Iris pigment epithelial cell (primary cell): ENCODE measurements at regions not wholly inside any gene's neighbourhood (a gene's known extent, or its start where the extent isn't known, plus 50 kb on each side); places are given as distances from the start of the nearest gene placed in this dataset.
A peak's percentile ranks its signal among the peaks of the same experiment; 100 is the strongest.
"Not testable (repeated sequence)": the region's sequence is repeated elsewhere in the genome, so short reads cannot be mapped to it uniquely, and the experiment has no call there.

ENCODE experiments used
- DNase-seq: peaks from one replicate; pipeline ENCODE4 v3.0.0-alpha.2; 2011; ENCODE audit warnings: low read depth

DNA sequence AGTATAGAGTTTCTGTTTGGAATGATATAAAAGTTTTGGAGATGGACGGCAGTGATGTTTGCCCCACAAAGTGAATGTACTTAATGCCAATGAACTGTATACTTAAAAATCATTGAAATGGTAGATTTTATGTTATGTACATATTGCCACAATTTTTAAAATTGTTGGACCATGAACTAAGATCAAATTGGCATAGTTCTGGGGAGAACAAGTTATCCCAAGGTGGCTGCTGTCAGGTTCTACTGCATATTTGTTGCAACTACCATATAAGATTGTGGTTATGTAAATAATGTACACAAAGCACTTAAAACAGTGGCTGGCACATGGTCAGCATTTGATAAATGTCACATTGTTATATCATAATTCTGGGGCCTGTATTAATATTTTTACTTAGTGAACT is 466.4 kb downstream of the SIPA1L2 start:
- DNase-seq: no peak

DNA sequence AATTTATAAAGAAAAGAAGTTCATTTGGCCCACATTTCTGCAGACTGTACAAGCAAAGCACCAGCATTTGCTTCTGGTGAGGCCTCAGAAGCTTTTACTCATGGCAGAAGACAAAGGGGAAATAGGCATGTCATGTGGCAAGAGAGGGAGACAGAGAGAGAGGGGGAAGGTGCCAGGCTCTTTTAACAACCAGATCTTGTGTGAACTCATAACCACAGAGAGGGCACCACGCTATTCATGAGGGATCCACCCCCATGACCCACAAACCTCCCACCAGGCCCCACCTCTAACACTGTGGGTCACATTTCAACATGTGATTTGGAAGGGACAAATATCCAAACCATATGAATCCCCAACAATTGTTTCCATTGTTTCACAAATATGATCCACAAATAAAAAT is 467.9 kb downstream of the SIPA1L2 start:
- DNase-seq: no peak

DNA sequence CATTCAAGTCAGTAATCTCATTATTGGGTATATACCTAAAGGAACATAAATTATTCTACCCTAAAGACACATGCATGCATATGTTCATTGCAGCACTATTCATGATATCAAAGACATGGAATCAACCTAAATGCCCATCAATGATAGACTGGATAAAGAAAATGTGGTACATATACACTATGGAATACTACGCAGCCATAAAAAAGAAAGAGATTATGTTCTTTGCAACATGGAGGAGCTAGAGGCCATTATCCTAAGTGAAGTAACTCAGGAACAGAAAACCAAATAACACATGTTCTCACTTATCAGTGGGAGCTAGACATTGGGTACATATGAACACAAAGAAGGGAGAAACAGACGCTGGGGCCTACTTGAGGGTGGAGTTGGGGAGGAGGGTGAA is 471.4 kb downstream of the SIPA1L2 start:
- not testable (repeated sequence) for DNase-seq

DNA sequence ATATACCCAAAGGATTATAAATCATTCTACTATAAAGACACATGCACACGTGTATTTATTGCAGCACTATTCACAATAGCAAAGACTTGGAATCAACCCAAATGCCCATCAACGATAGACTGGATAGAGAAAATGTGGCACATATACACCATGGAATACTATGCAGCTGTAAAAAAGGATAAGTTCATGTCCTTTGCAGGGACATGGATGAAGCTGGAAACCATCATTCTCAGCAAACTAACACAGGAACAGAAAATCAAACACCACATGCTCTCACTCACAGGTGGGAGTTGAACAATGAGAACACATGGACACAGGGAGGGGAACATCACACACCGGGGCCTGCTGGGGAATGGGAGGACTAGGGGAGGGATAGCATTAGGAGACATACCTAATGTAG is 473.9 kb downstream of the SIPA1L2 start:
- DNase-seq: not testable (repeated sequence)

DNA sequence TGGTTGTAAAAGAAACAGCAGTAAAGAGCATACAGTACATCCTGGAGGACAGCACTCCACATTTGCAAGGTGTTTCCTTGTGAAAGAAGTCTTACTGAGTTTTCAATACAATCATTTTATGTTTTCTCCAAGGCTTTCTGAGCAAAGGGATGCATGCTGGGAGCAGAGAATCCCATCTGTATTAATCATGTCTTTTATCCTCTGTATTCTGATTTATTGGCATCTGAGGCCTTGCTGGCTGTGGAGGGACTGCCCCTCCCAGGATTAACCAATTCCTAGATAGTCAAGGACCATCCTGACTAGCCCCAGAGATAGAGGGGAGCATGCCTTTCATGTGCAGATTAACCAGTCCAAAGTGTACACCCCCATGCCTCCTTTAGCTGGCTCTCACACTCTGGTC is 476.3 kb downstream of the SIPA1L2 start:
- no peak for DNase-seq

DNA sequence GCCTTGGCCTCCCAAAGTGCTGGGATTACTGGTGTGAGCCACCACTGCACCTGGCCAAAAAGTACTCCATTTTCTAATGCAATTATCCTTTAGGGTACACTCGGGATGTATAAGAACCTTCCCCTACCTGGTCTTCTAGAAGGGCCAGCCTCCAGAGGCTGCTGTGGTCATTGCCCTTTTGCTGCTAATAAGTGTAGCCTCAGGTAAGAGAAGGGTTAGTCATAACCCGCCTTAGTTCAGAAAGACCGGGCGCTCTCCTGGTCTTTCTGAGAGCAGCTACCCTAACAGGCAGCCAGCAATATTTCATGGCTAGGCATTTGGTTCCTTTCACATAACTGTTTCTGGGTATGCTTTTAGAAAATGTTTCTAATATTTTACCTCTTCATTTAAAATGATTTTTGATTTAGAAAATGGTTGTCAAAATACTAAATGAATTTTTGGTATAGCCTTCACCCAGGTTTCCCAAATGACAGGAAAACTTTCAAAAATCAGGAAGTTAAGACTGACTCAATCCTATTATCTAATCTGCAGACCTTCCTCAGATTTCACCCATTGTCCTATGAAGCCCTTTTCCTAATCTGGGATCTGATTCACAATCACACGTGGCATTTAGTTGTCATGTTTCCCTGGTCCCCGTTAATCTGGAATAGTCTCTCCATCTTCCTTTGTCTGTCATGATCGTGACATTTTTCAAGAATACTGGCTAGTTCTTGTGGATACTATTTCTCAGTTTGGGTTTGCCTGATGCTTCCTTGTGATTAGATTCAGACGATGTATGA is 479.0 kb downstream of the SIPA1L2 start:
- DNase-seq: no peak

DNA sequence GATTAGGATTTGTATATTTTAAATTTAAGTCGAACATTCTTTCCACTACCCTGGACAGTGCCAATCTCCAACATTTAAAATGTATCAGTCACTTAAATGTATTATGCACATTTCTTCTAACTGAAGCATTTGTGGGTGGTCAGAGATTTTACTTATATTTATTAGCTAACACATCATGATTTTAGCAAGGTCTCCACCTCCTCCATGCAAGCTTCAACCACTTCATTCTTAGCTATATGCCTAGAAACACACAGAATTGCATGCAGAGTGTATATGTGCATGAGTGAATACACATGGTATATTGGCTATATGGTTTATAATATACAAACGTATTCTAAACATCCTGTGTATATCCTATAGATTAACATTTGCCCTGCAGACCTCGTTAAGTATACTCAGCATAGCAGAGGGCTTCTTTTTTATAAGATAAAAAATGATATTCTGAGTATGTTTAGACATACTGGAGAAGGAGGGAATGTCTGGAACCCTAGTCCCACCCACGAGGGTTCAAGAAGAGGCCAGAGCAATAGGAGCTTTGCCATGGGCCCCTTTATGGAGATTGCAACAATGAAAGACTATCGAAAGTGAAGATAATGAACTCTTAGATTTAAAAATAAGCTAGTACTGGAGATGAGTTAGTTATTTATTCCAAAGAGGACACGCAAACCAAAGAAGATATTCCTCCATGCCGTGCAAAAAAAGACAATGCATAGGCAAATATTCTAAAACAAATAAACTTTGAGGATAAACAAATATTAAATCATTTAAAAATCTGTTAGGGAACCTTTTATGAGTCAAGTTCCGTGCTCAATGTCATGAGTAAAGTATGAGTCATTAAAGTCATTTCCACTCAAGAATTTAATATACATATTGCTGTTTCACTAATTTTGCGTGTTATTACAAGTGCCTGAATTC is 480.4 kb downstream of the SIPA1L2 start:
- peak; percentile 75 for DNase-seq

DNA sequence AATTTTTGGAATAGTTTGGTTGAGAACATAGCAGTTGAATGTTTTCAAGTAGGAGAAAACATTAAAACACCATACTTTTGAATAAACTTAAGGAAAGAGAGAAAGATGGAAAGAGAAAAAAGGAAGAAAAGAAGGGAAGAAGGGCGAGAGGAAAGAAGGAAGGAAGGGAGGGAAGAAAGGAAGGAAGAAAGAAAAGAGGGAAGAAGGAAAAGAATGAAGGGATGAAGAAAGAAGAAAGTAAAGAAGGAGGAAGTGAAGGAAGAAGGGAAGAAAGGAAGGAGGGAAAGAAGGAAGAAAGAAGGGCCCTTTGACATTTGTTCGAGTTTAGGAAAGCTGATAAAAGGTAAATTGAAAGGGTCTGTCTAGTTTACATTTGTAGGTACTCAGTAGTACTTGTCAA is 482.7 kb downstream of the SIPA1L2 start:
- no peak for DNase-seq

DNA sequence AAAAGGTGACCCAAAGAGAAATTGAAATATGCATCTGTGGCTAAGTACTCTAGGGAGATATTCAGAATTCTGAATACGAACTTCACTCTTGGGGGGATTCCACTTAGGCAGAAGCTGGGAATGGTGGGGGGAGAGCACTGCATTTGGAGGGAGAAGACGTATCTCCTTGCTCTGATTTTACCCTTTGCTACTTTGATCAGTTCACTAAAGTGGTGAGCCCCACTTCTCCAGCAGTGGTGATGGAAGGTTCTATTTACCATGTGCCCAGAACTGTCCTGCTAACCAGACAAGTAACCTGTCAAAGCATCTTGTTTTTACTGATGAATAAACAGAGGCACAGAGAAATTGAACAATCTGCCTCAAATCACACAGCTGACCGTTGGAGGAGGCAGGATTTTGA is 483.4 kb downstream of the SIPA1L2 start:
- no peak for DNase-seq

DNA sequence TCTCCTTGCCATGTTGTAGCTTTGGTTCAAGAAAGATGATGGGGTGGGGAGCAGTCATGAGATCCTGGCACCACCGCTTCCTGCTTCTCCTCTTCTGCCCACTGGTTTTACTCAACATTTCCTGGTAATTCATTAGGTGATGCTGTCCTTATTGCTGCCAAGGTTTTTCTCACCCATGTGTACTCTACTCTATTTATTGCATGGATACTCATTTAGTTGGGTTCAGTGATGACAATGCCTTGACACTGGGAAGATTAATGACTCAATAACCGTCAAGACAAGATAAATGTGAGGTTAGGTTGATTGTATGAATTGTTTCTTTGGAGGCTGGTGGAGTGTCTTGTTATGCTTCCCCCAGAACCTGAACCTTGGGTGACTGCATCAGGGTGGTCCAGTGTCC is 484.2 kb downstream of the SIPA1L2 start:
- DNase-seq: no peak

DNA sequence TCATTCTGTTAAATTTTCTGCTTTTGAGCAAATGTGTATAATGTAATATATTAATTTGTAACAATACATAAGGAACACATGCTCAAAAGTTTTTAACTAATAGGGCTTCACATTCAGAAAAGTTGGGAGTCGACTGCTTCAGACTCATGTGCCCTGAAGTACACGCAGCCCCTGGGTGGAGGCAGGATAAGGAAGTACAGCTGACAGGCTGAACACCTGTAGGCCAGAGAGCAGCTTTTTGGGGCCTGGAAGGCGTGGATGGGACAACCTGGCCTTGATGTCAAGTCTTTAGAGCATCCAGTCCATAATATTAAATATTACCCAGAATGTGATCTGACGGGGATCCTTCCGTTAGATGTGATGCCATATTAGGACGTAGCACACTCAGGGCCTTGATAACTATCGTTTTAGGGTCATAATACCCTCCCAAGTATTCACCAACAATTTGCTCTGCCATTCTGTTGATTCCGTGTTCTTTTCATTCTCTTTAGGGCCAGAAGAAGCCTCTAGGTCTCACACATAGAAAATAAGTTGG is 485.2 kb downstream of the SIPA1L2 start:
- DNase-seq: no peak

DNA sequence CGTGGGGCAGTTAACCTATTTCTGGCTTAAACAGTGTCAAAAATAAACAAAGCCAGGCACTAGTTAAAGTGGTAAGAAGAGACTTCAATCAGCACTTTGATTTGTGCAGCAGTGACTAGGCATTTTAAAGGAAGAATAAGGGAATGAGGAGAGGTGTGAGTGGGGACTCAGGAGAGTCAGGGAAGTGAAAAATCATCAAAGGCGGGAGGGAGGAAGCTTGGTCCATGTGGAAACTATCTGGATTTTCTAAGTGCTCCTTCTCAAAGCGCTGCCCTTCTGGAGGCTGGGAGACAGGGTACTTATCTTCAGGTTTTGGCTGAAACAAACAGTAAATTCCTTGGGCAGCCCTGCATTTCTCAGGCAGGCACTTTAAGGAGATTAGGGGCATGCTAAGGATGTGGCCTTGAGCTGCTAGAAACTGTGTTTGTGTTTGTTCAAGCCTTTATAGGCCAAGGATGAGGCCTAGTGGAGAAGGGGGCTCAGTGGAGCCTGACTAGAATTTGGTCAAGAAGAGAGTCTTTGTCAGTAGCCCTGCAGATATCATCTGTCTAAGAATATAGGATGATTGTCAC is 486.5 kb downstream of the SIPA1L2 start:
- no peak for DNase-seq

DNA sequence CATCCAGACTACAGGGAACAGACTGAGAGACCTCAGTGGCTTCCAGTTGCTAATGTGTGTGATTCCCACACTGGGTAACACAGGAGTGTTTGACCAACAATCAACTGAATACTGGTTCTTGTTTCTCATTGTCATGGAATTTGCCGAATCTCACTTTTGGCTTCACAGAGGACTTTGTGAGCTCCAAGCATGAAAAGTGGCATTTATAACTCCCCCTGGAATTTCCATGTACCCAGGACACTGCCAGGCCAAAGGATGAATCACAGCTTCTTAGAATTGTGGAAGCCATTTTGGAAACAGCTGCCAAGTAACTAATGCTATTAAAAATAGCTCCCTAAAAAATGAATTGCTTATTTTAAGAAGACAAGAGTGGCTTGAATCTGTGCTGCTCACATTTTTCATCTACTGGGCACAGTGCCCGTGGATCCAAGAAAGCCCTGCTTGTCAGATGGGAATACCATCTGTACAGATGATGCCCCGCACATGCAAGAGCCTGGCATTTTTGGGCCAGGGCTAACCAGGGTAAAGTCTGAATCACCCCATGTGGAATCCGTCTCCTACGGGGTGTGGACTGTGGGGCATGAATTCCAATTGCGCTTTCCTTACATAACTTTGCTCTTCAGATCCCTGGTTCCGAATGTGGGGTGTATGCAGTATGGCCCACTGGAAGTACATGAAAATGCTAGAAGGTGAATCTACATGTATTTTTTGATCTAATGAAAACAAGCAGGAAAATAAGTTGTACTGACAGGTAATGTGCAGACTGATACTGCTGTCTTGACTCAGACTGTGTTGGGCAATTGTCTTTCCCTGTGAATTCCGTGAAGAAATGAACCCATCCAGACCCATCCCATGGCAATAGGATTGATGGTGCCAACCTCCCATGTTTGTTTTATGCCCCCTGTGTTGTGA is 487.3 kb downstream of the SIPA1L2 start:
- peak; percentile 80 for DNase-seq

DNA sequence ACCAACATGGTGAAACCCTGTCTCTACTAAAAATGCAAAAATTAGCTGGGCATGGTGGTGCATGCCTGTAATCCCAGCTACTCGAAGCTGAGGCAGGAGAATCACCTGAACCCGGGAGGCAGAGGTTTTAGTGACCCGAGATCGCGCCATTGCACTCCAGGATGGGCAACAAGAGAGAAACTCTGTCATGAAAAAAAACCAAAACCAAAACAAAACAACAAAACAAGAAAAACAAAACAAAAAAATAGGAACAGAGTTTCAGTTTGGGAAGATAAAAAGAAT is 488.8 kb downstream of the SIPA1L2 start:
- DNase-seq: not testable (repeated sequence)

DNA sequence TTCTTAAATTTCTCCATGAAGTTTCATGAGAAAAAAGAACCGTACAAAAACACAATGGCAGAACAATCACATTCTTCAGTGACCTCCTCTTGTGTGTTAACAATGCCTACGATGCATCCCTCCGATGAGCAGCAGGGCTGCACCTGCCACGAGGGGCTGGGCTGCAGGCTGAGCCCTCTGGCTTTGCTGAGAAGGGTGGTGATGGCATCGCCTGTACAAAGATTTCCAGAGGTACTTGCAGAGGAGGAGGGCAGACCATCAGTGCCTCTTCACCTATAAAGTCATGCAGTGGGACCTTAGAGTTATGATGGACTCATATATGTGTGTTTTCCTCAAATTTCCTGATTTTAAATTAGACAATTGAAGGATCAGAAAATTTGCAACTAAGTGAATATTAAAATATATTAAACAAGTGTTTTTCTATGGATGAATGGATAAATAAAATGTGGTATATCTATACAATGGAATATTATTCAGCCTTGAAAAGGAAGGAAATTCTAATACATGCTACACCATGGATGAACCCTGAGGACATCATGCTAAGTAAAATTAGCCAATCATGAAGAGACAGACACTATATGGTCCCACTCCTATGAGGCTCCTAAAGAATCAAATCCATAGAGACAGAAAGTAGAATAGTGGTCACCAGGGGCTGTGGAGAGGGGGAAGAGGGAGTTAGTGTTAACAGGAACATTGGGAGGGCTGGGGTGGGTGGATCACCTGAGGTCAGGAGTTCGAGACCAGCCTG is 489.3 kb downstream of the SIPA1L2 start:
- DNase-seq: no peak

DNA sequence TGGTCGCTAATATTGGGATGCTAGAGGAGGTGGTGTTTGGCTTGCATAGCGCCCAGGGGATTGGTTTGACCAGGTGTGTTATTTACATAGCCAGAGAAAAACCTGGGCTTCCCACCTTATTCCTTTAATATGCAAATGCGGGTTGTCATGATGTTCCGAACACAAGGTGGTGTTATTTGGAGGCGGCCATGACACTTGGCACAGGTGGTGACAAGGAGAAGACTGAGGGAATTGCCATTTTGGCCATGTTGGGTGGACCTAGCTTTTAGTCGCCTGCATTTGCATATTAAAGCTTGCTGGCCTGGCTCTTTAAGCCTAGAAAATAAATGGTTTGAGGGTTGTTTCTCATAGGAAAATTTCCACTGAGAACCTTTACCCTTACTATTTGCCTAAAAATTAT is 490.5 kb downstream of the SIPA1L2 start:
- DNase-seq: no peak

DNA sequence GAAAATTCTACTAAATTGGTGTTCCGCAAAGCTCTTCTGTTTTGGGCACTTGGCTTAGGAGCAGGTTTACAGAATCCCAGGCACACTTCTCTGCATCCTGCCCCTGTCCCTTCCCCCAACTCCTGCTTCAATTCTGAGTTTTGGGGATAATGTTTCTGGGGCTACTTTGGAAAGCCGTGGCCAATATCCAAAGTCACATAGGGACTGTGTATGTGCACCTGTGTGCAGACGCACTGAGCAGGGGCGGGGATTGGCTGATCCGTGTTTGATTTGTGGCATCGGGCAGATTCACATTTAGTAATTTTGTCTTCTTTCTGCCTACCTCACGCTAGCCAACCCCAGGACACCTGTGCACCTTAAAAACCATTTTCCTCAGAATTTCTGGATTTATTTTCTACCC is 491.9 kb downstream of the SIPA1L2 start:
- DNase-seq: no peak

DNA sequence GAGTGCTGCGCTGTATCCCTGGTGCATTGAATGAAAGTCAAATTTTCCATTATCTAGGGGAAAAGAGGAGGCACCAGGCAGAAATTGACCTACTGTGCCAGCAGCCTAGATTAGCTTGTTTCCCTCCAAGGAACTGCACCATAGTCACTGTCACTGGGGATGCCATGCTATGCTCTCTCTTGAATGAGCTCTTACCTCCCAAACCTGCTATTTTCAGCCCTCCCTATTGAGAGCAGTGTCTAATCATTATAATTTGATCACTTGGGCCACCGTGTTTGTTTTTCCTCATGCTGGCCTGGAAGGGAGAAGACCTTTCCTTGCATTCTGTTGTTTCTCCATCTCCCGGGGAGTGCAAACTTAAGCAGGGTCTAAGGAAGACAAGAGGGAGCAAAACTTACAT is 492.9 kb downstream of the SIPA1L2 start:
- no peak for DNase-seq

DNA sequence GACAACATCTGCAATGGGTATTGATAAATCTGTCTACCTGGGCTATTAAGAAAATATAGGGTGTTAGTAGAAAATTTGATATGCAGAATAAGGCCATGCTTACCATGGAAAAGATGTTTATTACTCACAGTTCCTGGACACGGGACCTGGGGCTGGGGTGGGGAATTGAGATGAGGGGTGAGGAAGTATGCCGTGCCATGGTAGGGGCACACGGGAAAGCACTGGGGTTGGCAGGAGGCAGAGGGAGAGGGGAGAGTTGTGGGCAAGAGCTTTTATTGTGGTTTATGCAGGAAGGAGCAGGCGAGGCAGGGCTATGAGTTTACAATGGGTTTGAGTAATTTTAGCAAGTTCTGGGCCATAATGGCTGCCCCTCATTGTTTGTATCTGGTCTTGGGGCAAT is 493.8 kb downstream of the SIPA1L2 start:
- no peak for DNase-seq

DNA sequence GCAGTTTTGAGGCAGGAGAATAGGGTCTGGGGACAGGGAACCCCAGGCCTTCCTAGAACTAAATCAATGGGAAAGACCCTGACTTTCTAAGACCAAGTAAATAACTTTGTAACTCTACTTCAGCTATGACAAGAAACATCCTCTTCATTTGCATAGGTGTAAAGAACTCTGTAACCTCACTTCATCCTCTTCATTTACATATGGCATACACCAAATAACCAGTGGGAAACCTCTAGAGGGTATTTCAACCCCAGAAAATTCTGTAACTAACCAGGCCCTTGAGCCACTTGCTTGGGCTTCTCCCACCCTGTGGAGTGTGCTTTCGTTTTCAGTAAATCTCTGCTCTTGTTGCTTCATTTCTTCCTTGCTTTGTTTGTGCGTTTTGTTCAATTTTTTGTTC is 495.6 kb downstream of the SIPA1L2 start:
- DNase-seq: no peak

DNA sequence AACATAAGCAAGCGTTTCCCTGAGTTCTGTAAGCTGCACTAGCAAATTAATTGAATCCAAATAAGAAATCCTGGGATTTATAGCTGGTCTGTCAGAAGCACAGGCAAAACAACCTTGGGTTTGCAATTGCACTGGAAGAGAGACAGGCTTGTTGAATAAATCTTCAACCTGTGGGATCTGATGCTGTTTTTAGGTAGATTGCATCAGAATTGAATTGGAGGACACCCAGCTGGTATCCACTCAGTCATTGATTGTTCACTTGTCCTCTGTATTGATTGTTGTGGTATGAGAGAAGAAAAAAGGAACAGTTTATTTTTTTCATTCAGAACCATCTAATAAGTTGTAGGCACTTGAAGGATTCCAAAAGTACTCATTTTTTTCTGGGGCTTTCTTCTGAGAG is 497.4 kb downstream of the SIPA1L2 start:
- no peak for DNase-seq
